ENCODE measurements at regions not wholly inside any gene's neighbourhood (a gene's known extent, or its start where the extent isn't known, plus 50 kb on each side); places are given as distances from the start of the nearest gene placed in this dataset.

GRCh38 chr12:43273467-43273866, 278.5 kb downstream of the ADAMTS20 start:
- Histone ChIP-seq H3K36me3 (ENCODE audit: control insufficient read depth in 2 of 2, insufficient read depth in 2 of 2, low read length in 1 of 2) (no peaks in the 10 kb centered on the region), H2AFZ (ENCODE audit: control insufficient read depth, low read depth, low read length) (no peak overlapping the region), H4K20me1 (ENCODE audit: control insufficient read depth, insufficient read depth) (no peaks in the 10 kb centered on the region), H3K4me1 (ENCODE audit: control insufficient read depth, insufficient read depth, low read length) (peaks cover 3% of the 10 kb centered on the region; the same call in 1 of the 2 replicates), H3K9me3 (replicated peaks; ENCODE audit: control insufficient read depth, insufficient read depth, low read length) (no peaks in the 10 kb centered on the region), H3K79me2 (ENCODE audit: control insufficient read depth, insufficient read depth, low read length) (no peaks in the 10 kb centered on the region), H3K9ac (ENCODE audit: control insufficient read depth, insufficient read depth, low read length) (no peak overlapping the region), H3K27me3 (replicated peaks in 1 of 2; ENCODE audit: control insufficient read depth in 2 of 2, insufficient read depth in 2 of 2, low read length in 1 of 2) (no peaks in the 10 kb centered on the region), H3K4me2 (ENCODE audit: control insufficient read depth, insufficient read depth) (no peak overlapping the region), H3K4me3 (no peak overlapping the region), H3K27ac (ENCODE audit: control insufficient read depth, insufficient read depth) (no peak overlapping the region)
- ChIA-PET RAD21 (ENCODE audit: unreplicated experiment) (no interaction called here), CTCF (no interaction called here), SMC1A (ENCODE audit: uncharacterized antibody, unreplicated experiment) (interaction anchor here (0.6 kb wide), 1 partner anchor 9 kb away, joined by 3 read pairs; no protein-coding TSS in a partner anchor), POLR2A (no interaction called here)
- FAIRE-seq (no peak), DNase-seq (ENCODE audit: low read depth, low spot score) (no peak), ATAC-seq (no peak)
- WGBS (ENCODE audit: insufficient coverage, insufficient replicate concordance, low lambda C conversion rate, missing lambda C conversion rate), result 0% methylated on average over 2 of the region's 2 CpGs
- intact Hi-C loops (cut with micrococcal nuclease; ENCODE audit: unreplicated experiment) (no loop called here), in situ Hi-C loops (cut with MboI) (loop anchor here (10.0 kb wide), 1 partner anchor 789 kb away; no protein-coding TSS in a partner anchor)
- TF ChIP-seq RELA (IDR thresholded peaks at IDR 0.05; ENCODE audit: borderline replicate concordance, partially characterized antibody) (no peak), TARDBP (IDR thresholded peaks at IDR 0.05; ENCODE audit: borderline replicate concordance) (no peak), WRNIP1 (IDR thresholded peaks at IDR 0.05; ENCODE audit: borderline replicate concordance, low read depth, low read length) (no peak), BCL11A (IDR thresholded peaks at IDR 0.05; ENCODE audit: low read depth, low read length) (no peak), PKNOX1 (IDR thresholded peaks at IDR 0.05) (no peak), MAX (IDR thresholded peaks at IDR 0.05; ENCODE audit: low read depth, low read length) (no peak), ZNF274 (IDR thresholded peaks at IDR 0.05; ENCODE audit: insufficient read depth, insufficient read length) (no peak), HDGF (IDR thresholded peaks at IDR 0.05) (no peak), STAT3 (IDR thresholded peaks at IDR 0.05; ENCODE audit: low read depth, low read length) (no peak), CBX3 (IDR thresholded peaks at IDR 0.05; ENCODE audit: borderline replicate concordance, low read depth) (no peak), NR2C1 (IDR thresholded peaks at IDR 0.05) (no peak), CBFB (IDR thresholded peaks at IDR 0.05; ENCODE audit: low read depth) (no peak), RAD21 (IDR thresholded peaks at IDR 0.05; ENCODE audit: insufficient read depth, low read depth, low read length) (no peak), CBX5 (IDR thresholded peaks at IDR 0.05; ENCODE audit: low read depth) (no peak)
- no TSS peak for BruUV-seq (replicated peaks)

Measured in GM12878 (cell line).